T-cell (primary cell): ENCODE measurements at regions not wholly inside any gene's neighbourhood (a gene's known extent, or its start where the extent isn't known, plus 50 kb on each side); places are given as distances from the start of the nearest gene placed in this dataset.
"Not testable (repeated sequence)": the region's sequence is repeated elsewhere in the genome, so short reads cannot be mapped to it uniquely, and the experiment has no call there.

ENCODE experiments used
- ATAC-seq, 4 experiments: fragments of 200-7000 bp in 3 of 4; fragments of 150-1000 bp in 1 of 4; cut with Tn5 transposase; replicated peaks in 1 of 4; 1 replicate in 3 of 4; 2 replicates in 1 of 4; pipeline ENCODE4 v1.10.0; 2021; ENCODE audit warnings: moderate library complexity in 3 of 4, mild to moderate bottlenecking in 2 of 4, moderate number of reproducible peaks in 1 of 4
- CTCF ChIA-PET, 2 donors: fragments of 300-600 bp; sonication (Branson Sonifier 250); formaldehyde crosslinking; loops; one replicate each; lab custom pipeline; 2022; ENCODE audit warnings: antibody characterized with exemption in 2 of 2; lab: Charles Lee
- POLR2A ChIA-PET, 2 donors: fragments of 300-600 bp; sonication (Branson Sonifier 250); formaldehyde crosslinking; loops; one replicate each; lab custom pipeline; 2022; ENCODE audit warnings: antibody characterized with exemption in 2 of 2; lab: Charles Lee
- DNase-seq, 35 experiments: peaks; one replicate each; pipeline versions ENCODE4 v3.0.0 to v3.0.0-alpha.2; 2013 to 2023
- H3K27ac ChIP-seq: one replicate; pipeline ENCODE4 v1.5.1; 2013; ENCODE audit warnings: low read length
- H3K27me3 ChIP-seq, 2 experiments: replicated peaks in 1 of 2; 1 replicate in 1 of 2; 2 replicates in 1 of 2; pipeline versions ENCODE4 v1.6.1 to v1.7.0; 2013; ENCODE audit warnings: low read length in 1 of 2, mixed read lengths in 1 of 2; ENCODE audit not compliant: control insufficient read depth in 2 of 2, insufficient read depth in 2 of 2; ENCODE audit errors: extremely low read depth in 1 of 2
- H3K36me3 ChIP-seq, 2 donors: 1 replicate in 1 of 2; 2 replicates in 1 of 2; pipeline versions ENCODE4 v1.6.1 to v1.7.0; 2013; ENCODE audit warnings: low read length in 1 of 2; ENCODE audit not compliant: control insufficient read depth in 2 of 2, insufficient read depth in 1 of 2; ENCODE audit errors: extremely low read depth in 1 of 2
- H3K4me1 ChIP-seq, 2 experiments: 1 replicate in 1 of 2; 2 replicates in 1 of 2; pipeline versions ENCODE4 v1.6.1 to v1.7.0; 2013; ENCODE audit warnings: low read length in 2 of 2, mixed read lengths in 1 of 2; ENCODE audit not compliant: insufficient read depth in 2 of 2, control insufficient read depth in 1 of 2; ENCODE audit errors: extremely low read depth in 1 of 2
- H3K4me3 ChIP-seq, 2 donors: 1 replicate in 1 of 2; 2 replicates in 1 of 2; pipeline versions ENCODE4 v1.5.1 to v1.7.0; 2013; ENCODE audit warnings: mild to moderate bottlenecking in 2 of 2, low read length in 1 of 2, moderate library complexity in 1 of 2; ENCODE audit not compliant: control insufficient read depth in 1 of 2; ENCODE audit errors: extremely low read depth in 1 of 2
- H3K9me3 ChIP-seq: 2 replicates; pipeline ENCODE4 v1.7.0; 2013
- H3K27ac Mint-ChIP-seq, 2 donors: one replicate each; pipeline ENCODE4 v1.8.0; 2020 to 2021; ENCODE audit warnings: mild to moderate bottlenecking in 2 of 2, mixed read lengths in 2 of 2
- H3K27me3 Mint-ChIP-seq, 2 donors: one replicate each; pipeline ENCODE4 v1.8.0; 2021 to 2022; ENCODE audit warnings: mixed read lengths in 2 of 2
- H3K36me3 Mint-ChIP-seq: one replicate; pipeline ENCODE4 v1.8.0; 2021; ENCODE audit warnings: mixed read lengths
- H3K4me1 Mint-ChIP-seq, 3 donors: one replicate each; pipeline ENCODE4 v1.8.0; 2020 to 2022; ENCODE audit warnings: mixed read lengths in 3 of 3, mild to moderate bottlenecking in 1 of 3
- H3K4me3 Mint-ChIP-seq, 3 donors: one replicate each; pipeline ENCODE4 v1.8.0; 2020 to 2022; ENCODE audit warnings: mild to moderate bottlenecking in 3 of 3, mixed read lengths in 3 of 3, moderate library complexity in 3 of 3
- H3K9me3 Mint-ChIP-seq, 3 donors: one replicate each; pipeline ENCODE4 v1.8.0; 2020 to 2022; ENCODE audit warnings: mixed read lengths in 3 of 3
- WGBS: methylation state at CpG from one replicate; pipeline ENCODE4 v1.1.5; 2013; ENCODE audit warnings: missing lambda C conversion rate; ENCODE audit not compliant: insufficient coverage; 5-methylcytosine and 5-hydroxymethylcytosine counted together

GRCh38 chr22:22335640-22336039 lies 91.1 kb downstream of the VPREB1 start:
- H3K27me3 Mint-ChIP-seq, result peaks cover 48 to 54% of the 10 kb centered on the region in 2 donors
- CTCF ChIA-PET, H3K4me3 ChIP-seq, H3K27ac Mint-ChIP-seq, DNase-seq, H3K36me3 ChIP-seq, H3K27me3 ChIP-seq, H3K4me1 Mint-ChIP-seq, POLR2A ChIA-PET, H3K9me3 Mint-ChIP-seq, H3K4me1 ChIP-seq, H3K9me3 ChIP-seq, H3K4me3 Mint-ChIP-seq, H3K36me3 Mint-ChIP-seq, ATAC-seq, H3K27ac ChIP-seq: not testable (repeated sequence)
- no CpG with 5 or more reads among the region's 5 CpGs for whole genome bisulfite sequencing

- H3K9me3 ChIP-seq, H3K36me3 Mint-ChIP-seq, H3K4me3 ChIP-seq, POLR2A ChIA-PET, ATAC-seq, H3K4me1 Mint-ChIP-seq, H3K27ac Mint-ChIP-seq, DNase-seq, CTCF ChIA-PET, H3K27ac ChIP-seq, H3K27me3 ChIP-seq, H3K4me3 Mint-ChIP-seq, H3K4me1 ChIP-seq, H3K9me3 Mint-ChIP-seq, H3K36me3 ChIP-seq: not testable (repeated sequence)
- no CpG with 5 or more reads among the region's 2 CpGs for WGBS
- H3K27me3 Mint-ChIP-seq, result peaks cover 45 to 49% of the 10 kb centered on the region in 2 donors
These were observed 91.7 kb downstream of the VPREB1 start for GRCh38 chr22:22336333-22336732.

- H3K36me3 ChIP-seq, H3K4me3 ChIP-seq, H3K36me3 Mint-ChIP-seq, DNase-seq, H3K9me3 ChIP-seq, H3K27me3 ChIP-seq, H3K4me1 Mint-ChIP-seq, H3K4me3 Mint-ChIP-seq, H3K9me3 Mint-ChIP-seq, H3K27ac ChIP-seq, ATAC-seq, H3K4me1 ChIP-seq, H3K27ac Mint-ChIP-seq, CTCF ChIA-PET: not testable (repeated sequence)
- POLR2A ChIA-PET, result interaction anchor here in 1 of 2 donors (0.6 kb wide), 1 partner anchor 22 kb away, joined by 4 read pairs; no protein-coding TSS in a partner anchor
- peaks cover 25 to 28% of the 10 kb centered on the region in 2 donors for H3K27me3 Mint-ChIP-seq
- WGBS, result 86% methylated on average over 1 of the region's 3 CpGs
These were observed 94.2 kb downstream of the VPREB1 start for GRCh38 chr22:22338778-22339177.

DNA sequence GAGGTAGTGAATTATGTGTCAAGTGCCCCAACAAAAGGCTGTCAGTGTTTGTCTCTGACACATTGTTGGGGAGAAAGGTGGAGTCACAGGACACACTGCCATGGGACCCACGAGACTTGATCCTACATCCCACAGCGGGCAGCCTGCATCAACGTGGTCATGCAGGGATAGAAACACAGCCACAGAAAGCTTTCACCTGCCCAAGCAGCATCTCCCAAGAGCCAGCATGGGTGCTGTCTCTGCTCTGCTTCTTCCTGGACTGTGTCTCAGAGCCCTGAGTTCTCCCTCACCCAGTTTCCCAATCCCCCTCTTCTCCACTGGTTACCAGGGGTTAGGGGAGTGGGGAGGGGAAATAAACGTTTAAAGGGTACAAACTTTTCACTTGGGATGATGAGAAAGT lies 97.2 kb downstream of the VPREB1 start:
- peaks cover 0 to 6% of the 10 kb centered on the region in 2 experiments for H3K27me3 ChIP-seq
- no peaks in the 10 kb centered on the region for H3K9me3 ChIP-seq
- POLR2A ChIA-PET, result no interaction called here
- WGBS, result 84% methylated on average over 2 of the region's 4 CpGs
- DNase-seq, result no peak
- no peak overlapping the region for H3K27ac ChIP-seq
- peaks cover 0 to 4% (median 0%) of the 10 kb centered on the region in 3 donors for H3K9me3 Mint-ChIP-seq
- no peak overlapping the region for H3K27ac Mint-ChIP-seq
- no peaks in the 10 kb centered on the region for H3K36me3 ChIP-seq
- H3K4me3 Mint-ChIP-seq, result no peak overlapping the region
- H3K36me3 Mint-ChIP-seq, result no peaks in the 10 kb centered on the region
- no peak for ATAC-seq
- H3K4me1 ChIP-seq, result no peaks in the 10 kb centered on the region
- CTCF ChIA-PET, result no interaction called here
- H3K4me3 ChIP-seq, result no peak overlapping the region
- H3K4me1 Mint-ChIP-seq, result no peaks in the 10 kb centered on the region
- H3K27me3 Mint-ChIP-seq, result peaks cover 4 to 5% of the 10 kb centered on the region in 2 donors

DNA sequence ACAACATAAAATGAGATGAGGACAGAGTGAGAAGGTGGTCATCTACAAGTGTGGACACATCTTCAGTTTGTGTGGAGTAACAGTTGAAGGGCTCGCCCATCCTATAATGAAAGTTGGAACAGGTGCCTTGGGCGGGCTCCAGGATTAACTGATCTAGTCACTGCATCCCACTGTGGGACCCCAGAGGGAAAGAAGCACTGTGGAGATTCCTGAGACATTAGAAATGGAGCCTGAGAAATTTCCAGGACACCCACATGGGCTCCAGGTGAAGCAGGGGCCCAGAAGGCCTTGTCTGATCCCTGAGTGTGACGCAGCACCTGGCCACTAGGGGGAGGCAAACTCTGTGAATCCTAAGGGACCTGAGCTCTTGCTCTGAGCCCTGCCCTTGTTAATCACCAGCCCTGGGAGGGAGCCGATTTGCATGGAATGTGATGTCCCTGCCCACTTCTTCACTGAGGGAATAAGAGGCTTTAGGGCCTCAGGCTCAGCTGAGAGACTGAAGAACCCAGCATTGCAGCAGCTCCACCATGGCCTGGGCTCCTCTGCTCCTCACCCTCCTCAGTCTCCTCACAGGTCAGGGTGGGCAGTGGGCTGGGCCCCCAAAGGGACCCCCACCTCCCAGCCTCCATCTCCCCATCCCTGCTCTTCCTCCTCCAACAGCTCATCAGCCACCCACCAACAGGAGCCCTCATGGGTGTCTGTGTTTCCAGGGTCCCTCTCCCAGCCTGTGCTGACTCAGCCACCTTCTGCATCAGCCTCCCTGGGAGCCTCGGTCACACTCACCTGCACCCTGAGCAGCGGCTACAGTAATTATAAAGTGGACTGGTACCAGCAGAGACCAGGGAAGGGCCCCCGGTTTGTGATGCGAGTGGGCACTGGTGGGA lies 98.4 kb downstream of the VPREB1 start:
- POLR2A ChIA-PET, result no interaction called here
- Mint-ChIP-seq H3K4me3 (no peak overlapping the region), H3K27me3 (peaks cover 4 to 5% of the 10 kb centered on the region in 2 donors), H3K4me1 (no peaks in the 10 kb centered on the region), H3K9me3 (no peaks in the 10 kb centered on the region), H3K27ac (no peak overlapping the region), H3K36me3 (no peaks in the 10 kb centered on the region)
- Histone ChIP-seq H3K36me3 (no peaks in the 10 kb centered on the region), H3K9me3 (no peaks in the 10 kb centered on the region), H3K4me3 (no peak overlapping the region), H3K4me1 (no peaks in the 10 kb centered on the region), H3K27me3 (peaks cover 0 to 10% of the 10 kb centered on the region in 2 experiments), H3K27ac (no peak overlapping the region)
- DNase-seq (peak in 34 of 35 experiments; percentile 12 to 72 (median 46)), ATAC-seq (peak in 3 of 4 experiments; percentile 57 to 67 (median 61))
- CTCF ChIA-PET, result interaction anchor here in 1 of 2 donors (0.6 kb wide), 1 partner anchor 1541 kb away, joined by 4 read pairs; no protein-coding TSS in a partner anchor
- 71% methylated on average over 7 of the region's 8 CpGs for WGBS

DNA sequence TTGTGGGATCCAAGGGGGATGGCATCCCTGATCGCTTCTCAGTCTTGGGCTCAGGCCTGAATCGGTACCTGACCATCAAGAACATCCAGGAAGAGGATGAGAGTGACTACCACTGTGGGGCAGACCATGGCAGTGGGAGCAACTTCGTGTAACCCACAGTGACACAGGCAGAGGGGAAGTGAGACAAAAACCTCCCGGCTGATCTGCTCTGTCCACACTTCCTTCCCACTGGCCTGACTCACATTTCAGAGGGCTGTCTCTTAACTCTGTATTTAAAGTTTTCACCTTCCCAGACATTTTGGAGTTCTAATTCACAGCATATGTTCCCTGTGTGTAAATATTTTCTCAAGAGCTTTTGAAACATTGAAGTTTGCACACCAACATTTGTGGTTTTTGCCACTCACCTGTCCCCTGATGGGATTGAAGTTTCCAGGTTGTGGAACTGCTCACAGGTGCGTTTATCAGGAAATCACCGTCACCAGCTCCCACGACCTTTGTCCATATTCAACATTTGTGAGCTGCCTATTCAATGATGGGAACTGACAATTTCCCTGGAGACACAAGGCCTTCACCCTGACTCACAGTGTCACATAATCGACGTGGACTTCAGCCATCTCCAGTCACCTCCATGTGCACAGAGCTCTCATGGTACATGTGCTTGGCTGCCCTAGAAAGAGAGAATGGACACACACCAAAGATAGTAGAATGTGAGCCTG lies 99.2 kb downstream of the VPREB1 start:
- Histone ChIP-seq H3K27ac (no peak overlapping the region), H3K36me3 (no peaks in the 10 kb centered on the region), H3K4me3 (no peak overlapping the region), H3K27me3 (peaks cover 0 to 14% of the 10 kb centered on the region in 2 experiments), H3K4me1 (no peaks in the 10 kb centered on the region), H3K9me3 (no peaks in the 10 kb centered on the region)
- ATAC-seq (no peak), DNase-seq (peak in 1 of 35 experiments; percentile 18)
- Mint-ChIP-seq H3K36me3 (no peaks in the 10 kb centered on the region), H3K9me3 (no peaks in the 10 kb centered on the region), H3K27me3 (peaks cover 8 to 13% of the 10 kb centered on the region in 2 donors), H3K27ac (no peak overlapping the region), H3K4me1 (peaks cover 0 to 5% (median 0%) of the 10 kb centered on the region in 3 donors), H3K4me3 (no peak overlapping the region)
- CTCF ChIA-PET, result no interaction called here
- 56% methylated on average over 7 of the region's 9 CpGs for WGBS
- POLR2A ChIA-PET, result no interaction called here
